Right renal pelvis (tissue), 4 donors: ENCODE measurements at regions not wholly inside any gene's neighbourhood (a gene's known extent, or its start where the extent isn't known, plus 50 kb on each side); places are given as distances from the start of the nearest gene placed in this dataset.
"Not testable (repeated sequence)": the region's sequence is repeated elsewhere in the genome, so short reads cannot be mapped to it uniquely, and the experiment has no call there.

Experiments
- DNase-seq, 4 donors: peaks; one replicate each; pipeline ENCODE4 v3.0.0-alpha.2; 2013; ENCODE audit warnings: low read depth in 4 of 4, low spot score in 3 of 4, missing footprints in 1 of 4

GRCh38 chr12:72839696-72840095 lies 567.5 kb downstream of the TRHDE start:
- DNase-seq: no peak

- DNase-seq: no peak
Observed at GRCh38 chr12:72863671-72864070, 591.5 kb downstream of the TRHDE start.

GRCh38 chr12:72865921-72866320 lies 593.8 kb downstream of the TRHDE start:
- no peak for DNase-seq

GRCh38 chr12:72869024-72869423 lies 596.9 kb downstream of the TRHDE start:
- DNase-seq: no peak

- DNase-seq: no peak
Observed at GRCh38 chr12:72872238-72872887, 600.2 kb downstream of the TRHDE start.

- peak in 1 of 4 donors; percentile 20 for DNase-seq
Observed at GRCh38 chr12:72872996-72873395, 600.8 kb downstream of the TRHDE start.

- DNase-seq: no peak
Observed at GRCh38 chr12:72876092-72876491, 603.9 kb downstream of the TRHDE start.

- no peak for DNase-seq
Observed at GRCh38 chr12:72888693-72889092, 616.5 kb downstream of the TRHDE start.

- no peak for DNase-seq
Observed at GRCh38 chr12:72889791-72890190, 617.6 kb downstream of the TRHDE start.

GRCh38 chr12:72901685-72902084 lies 629.5 kb downstream of the TRHDE start:
- no peak for DNase-seq

- DNase-seq: no peak
Observed at GRCh38 chr12:72925716-72926115, 653.5 kb downstream of the TRHDE start.

- not testable (repeated sequence) for DNase-seq
Observed at GRCh38 chr12:72931838-72932237, 659.7 kb downstream of the TRHDE start.

GRCh38 chr12:72937486-72937885 lies 665.3 kb downstream of the TRHDE start:
- no peak for DNase-seq

GRCh38 chr12:72957454-72957853 lies 685.3 kb downstream of the TRHDE start:
- DNase-seq: no peak

- DNase-seq: no peak
Observed at GRCh38 chr12:72966684-72967083, 694.5 kb downstream of the TRHDE start.

GRCh38 chr12:72974954-72975555 lies 702.9 kb downstream of the TRHDE start:
- DNase-seq: no peak

- DNase-seq: no peak
Observed at GRCh38 chr12:72978999-72979398, 706.8 kb downstream of the TRHDE start.

- DNase-seq: no peak
Observed at GRCh38 chr12:72982356-72982755, 710.2 kb downstream of the TRHDE start.

GRCh38 chr12:72986963-72987362 lies 714.8 kb downstream of the TRHDE start:
- DNase-seq: no peak

- peak in 1 of 4 donors; percentile 2 for DNase-seq
Observed at GRCh38 chr12:72989458-72989947, 717.3 kb downstream of the TRHDE start.

- not testable (repeated sequence) for DNase-seq
Observed at GRCh38 chr12:72995029-72995428, 722.9 kb downstream of the TRHDE start.

GRCh38 chr12:72995616-72996015 lies 723.4 kb downstream of the TRHDE start:
- no peak for DNase-seq
